HCT116 (cell line): ENCODE measurements at regions not wholly inside any gene's neighbourhood (a gene's known extent, or its start where the extent isn't known, plus 50 kb on each side); places are given as distances from the start of the nearest gene placed in this dataset.

Source experiments
- ATAC-seq: fragments of 200-7000 bp; cut with Tn5 transposase; 2 replicates; pipeline ENCODE4 v1.9.1; 2020; ENCODE audit warnings: mild to moderate bottlenecking, moderate library complexity
- BruUV-seq: library from RNA; stranded (reverse); fragments of 400-500 nt; replicated peaks from 2 replicates; lab custom pipeline; 2021; lab: Mats Ljungman, UMichigan
- CTCF ChIA-PET: fragments of 300-600 bp; sonication (Branson Sonifier 250); formaldehyde crosslinking; loops from one replicate; lab custom pipeline; 2021; ENCODE audit warnings: antibody characterized with exemption; lab: Charles Lee
- POLR2A ChIA-PET: fragments of 300-600, 350-600 bp; sonication (Branson Sonifier 250); formaldehyde crosslinking; loops from one replicate; lab custom pipeline; 2021; ENCODE audit warnings: antibody characterized with exemption; lab: Charles Lee
- RAD21 ChIA-PET, 2 experiments: fragments of 300-600 bp; sonication (Branson Sonifier 250); formaldehyde crosslinking; loops; one replicate each; lab custom pipeline; 2023; ENCODE audit warnings: low total read pairs in 2 of 2; ENCODE audit not compliant: uncharacterized antibody in 2 of 2, unreplicated experiment in 2 of 2, low non-redundant PET in 1 of 2; lab: Charles Lee
- DNase-seq: peaks from one replicate; pipeline ENCODE4 v3.0.0-alpha.2; 2010; ENCODE audit warnings: low read depth, low spot score
- H2AFZ ChIP-seq: fragments of 200-600 bp; shearing (Covaris generic), sonication (generic); 2 replicates; pipeline ENCODE4 v1.6.1; 2017; ENCODE audit warnings: low read depth, mixed run types, mixed read lengths, antibody characterized with exemption, low read length; ENCODE audit not compliant: poor library complexity, severe bottlenecking
- H3K27ac ChIP-seq: 2 replicates; pipeline ENCODE4 v1.5.1; 2012; ENCODE audit warnings: low read depth, low read length
- H3K27me3 ChIP-seq: fragments of 200-600 bp; sonication (generic); 2 replicates; pipeline ENCODE4 v1.6.1; 2016; ENCODE audit warnings: mixed run types, low read length, mixed read lengths; ENCODE audit not compliant: insufficient read depth
- H3K36me3 ChIP-seq, 2 experiments: fragments of 200-500 bp in 1 of 2; fragments of 200-600 bp in 1 of 2; sonication (Bioruptor generic) in 1 of 2; sonication (generic) in 1 of 2; 2 replicates each; pipeline versions ENCODE4 v1.5.1 to v1.6.1; 2014 to 2016; ENCODE audit warnings: low read length in 2 of 2, inconsistent platforms in 1 of 2, mixed read lengths in 1 of 2, mixed run types in 1 of 2; ENCODE audit not compliant: insufficient read depth in 2 of 2, control insufficient read depth in 1 of 2
- H3K4me1 ChIP-seq, 2 experiments: fragments of 200-600 bp in 1 of 2; sonication (generic) in 1 of 2; 2 replicates each; pipeline versions ENCODE4 v1.5.1 to v1.6.1; 2012 to 2017; ENCODE audit warnings: low read length in 2 of 2, inconsistent platforms in 1 of 2, mild to moderate bottlenecking in 1 of 2, mixed read lengths in 1 of 2, mixed run types in 1 of 2, moderate library complexity in 1 of 2; ENCODE audit not compliant: insufficient read depth in 2 of 2, control insufficient read depth in 1 of 2
- H3K4me2 ChIP-seq: fragments of 200-600 bp; sonication (generic); 2 replicates; pipeline ENCODE4 v1.6.1; 2017; ENCODE audit warnings: mixed run types, low read length, mixed read lengths
- H3K4me3 ChIP-seq, 2 experiments: fragments of 200-600 bp in 1 of 2; sonication (generic) in 1 of 2; replicated peaks in 1 of 2; 2 replicates each; pipeline ENCODE4 v1.5.1; 2011 to 2016; ENCODE audit warnings: low read length in 2 of 2, control low read depth in 1 of 2, low read depth in 1 of 2, mild to moderate bottlenecking in 1 of 2, mixed read lengths in 1 of 2, mixed run types in 1 of 2
- H3K79me2 ChIP-seq: fragments of 200-600 bp; sonication (generic); 2 replicates; pipeline ENCODE4 v1.6.1; 2017; ENCODE audit warnings: mild to moderate bottlenecking, mixed run types, low read length, moderate library complexity, mixed read lengths; ENCODE audit not compliant: insufficient read depth
- H3K9ac ChIP-seq: fragments of 200-600 bp; sonication (generic); 2 replicates; pipeline ENCODE4 v1.6.1; 2016; ENCODE audit warnings: low read length, mixed read lengths
- H3K9me2 ChIP-seq: fragments of 200-600 bp; sonication (generic), shearing (Covaris generic); 2 replicates; pipeline ENCODE4 v1.6.1; 2017; ENCODE audit warnings: mixed run types, mild to moderate bottlenecking, moderate library complexity; ENCODE audit not compliant: insufficient read depth
- H3K9me3 ChIP-seq, 2 experiments: fragments of 200-500 bp in 1 of 2; fragments of 200-600 bp in 1 of 2; sonication (Bioruptor generic) in 1 of 2; sonication (generic) in 1 of 2; 2 replicates each; pipeline ENCODE4 v1.6.1; 2014 to 2017; ENCODE audit warnings: low read length in 2 of 2, mixed read lengths in 2 of 2, inconsistent platforms in 1 of 2, low read depth in 1 of 2, mild to moderate bottlenecking in 1 of 2, mixed run types in 1 of 2, moderate library complexity in 1 of 2; ENCODE audit not compliant: control insufficient read depth in 1 of 2, insufficient read depth in 1 of 2
- H4K20me1 ChIP-seq: fragments of 200-600 bp; sonication (generic), shearing (Covaris generic); 2 replicates; pipeline ENCODE4 v1.6.1; 2017; ENCODE audit warnings: mixed run types, mild to moderate bottlenecking, moderate library complexity; ENCODE audit not compliant: insufficient read depth
- CBX3 ChIP-seq: IDR thresholded peaks from 2 replicates; pipeline ENCODE4 v1.6.1; 2012; ENCODE audit warnings: low read depth
- CEBPB ChIP-seq: IDR thresholded peaks from 2 replicates; pipeline ENCODE4 v1.6.1; 2012; ENCODE audit warnings: low read depth
- EGR1 ChIP-seq: IDR thresholded peaks from 2 replicates; pipeline ENCODE4 v1.6.1; 2012; ENCODE audit warnings: low read depth
- EZH2 ChIP-seq: fragments of 200-600 bp; sonication (generic); IDR thresholded peaks from 2 replicates; pipeline ENCODE4 v1.6.1; 2017; ENCODE audit warnings: antibody characterized with exemption, mixed run types
- FOSL1 ChIP-seq: IDR thresholded peaks from 2 replicates; pipeline ENCODE4 v1.6.1; 2012; ENCODE audit warnings: low read depth
- JUND ChIP-seq: IDR thresholded peaks from 2 replicates; pipeline ENCODE4 v1.6.1; 2012
- POLR2A ChIP-seq: IDR thresholded peaks from 2 replicates; pipeline ENCODE4 v1.7.0; 2011; ENCODE audit warnings: borderline replicate concordance; ENCODE audit not compliant: insufficient read depth, insufficient read length; ENCODE audit errors: extremely low read depth
- POLR2AphosphoS5 ChIP-seq: IDR thresholded peaks from 2 replicates; pipeline ENCODE4 v1.6.1; 2011; ENCODE audit warnings: mild to moderate bottlenecking, low read depth, low read length, moderate library complexity
- REST ChIP-seq: IDR thresholded peaks from 2 replicates; pipeline ENCODE4 v1.6.1; 2012; ENCODE audit warnings: low read depth
- SIN3A ChIP-seq: IDR thresholded peaks from 2 replicates; pipeline ENCODE4 v1.6.1; 2012; ENCODE audit warnings: low read depth
- SP1 ChIP-seq: IDR thresholded peaks from 2 replicates; pipeline ENCODE4 v1.6.1; 2012; ENCODE audit warnings: low read depth
- SRF ChIP-seq: IDR thresholded peaks from 2 replicates; pipeline ENCODE4 v1.6.1; 2012; ENCODE audit warnings: low read depth
- YY1 ChIP-seq: IDR thresholded peaks from 2 replicates; pipeline ENCODE4 v1.6.1; 2011; ENCODE audit warnings: low read length, low read depth, moderate library complexity, mild to moderate bottlenecking; ENCODE audit not compliant: insufficient replicate concordance; ENCODE audit errors: extremely low read depth
- ZBTB33 ChIP-seq: IDR thresholded peaks from 2 replicates; pipeline ENCODE4 v1.6.1; 2011; ENCODE audit warnings: mild to moderate bottlenecking, low read length, moderate library complexity; ENCODE audit not compliant: insufficient replicate concordance; ENCODE audit errors: extremely low read depth
- ZFX ChIP-seq: fragments of 450-650 bp; IDR thresholded peaks from 2 replicates; pipeline ENCODE4 v1.6.1; 2017
- intact Hi-C: fragments of 100-400 bp; cut with micrococcal nuclease; formaldehyde crosslinking; loops from 2 replicates; pipeline ENCODE4 v1.10.0; 2022
- TF ChIP-seq, protein P1 (sequence below): IDR thresholded peaks from 2 replicates; pipeline ENCODE4 v1.6.1; 2012
- TF ChIP-seq, protein P2 (sequence below): IDR thresholded peaks from 2 replicates; pipeline ENCODE4 v1.6.1; 2012

DNA sequence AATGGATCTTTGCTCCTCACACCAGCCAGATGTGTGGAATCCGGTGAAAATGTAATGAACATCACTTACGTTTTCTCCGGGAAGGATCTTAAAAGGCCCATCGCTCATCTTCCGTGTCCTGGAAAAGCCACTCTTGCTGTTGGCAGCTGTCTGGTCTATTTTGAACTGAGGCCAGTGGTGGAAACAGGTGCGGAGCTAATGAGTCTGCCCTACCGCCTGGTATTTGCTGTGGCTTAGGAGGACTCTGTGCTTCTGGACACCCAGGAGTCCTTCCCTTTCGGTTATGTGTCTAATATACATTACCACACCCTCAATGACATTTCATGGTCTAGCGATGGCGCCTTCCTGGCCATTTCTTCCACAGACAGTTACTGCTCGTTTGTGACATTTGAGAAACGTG lies 264.2 kb upstream of the PREP start:
- H2AFZ ChIP-seq, result no peak overlapping the region

More for the DNA sequence above, 264.2 kb upstream of the PREP start:
- no peaks in the 10 kb centered on the region for H3K36me3 ChIP-seq
- H3K9me2 ChIP-seq, result no peaks in the 10 kb centered on the region
- no peaks in the 10 kb centered on the region for H3K4me1 ChIP-seq
- DNase-seq, result no peak
- RAD21 ChIA-PET, result no interaction called here
- H3K4me2 ChIP-seq, result no peak overlapping the region
- no peak for TF ChIP-seq REST
- no peak for TF ChIP-seq EZH2
- TF ChIP-seq SRF, result no peak
- TF ChIP-seq ZFX, result no peak
- TF ChIP-seq, protein P1, sequence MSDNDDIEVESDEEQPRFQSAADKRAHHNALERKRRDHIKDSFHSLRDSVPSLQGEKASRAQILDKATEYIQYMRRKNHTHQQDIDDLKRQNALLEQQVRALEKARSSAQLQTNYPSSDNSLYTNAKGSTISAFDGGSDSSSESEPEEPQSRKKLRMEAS, result no peak
- TF ChIP-seq POLR2A, result no peak
- no peak for TF ChIP-seq SP1
- TF ChIP-seq, protein P2, sequence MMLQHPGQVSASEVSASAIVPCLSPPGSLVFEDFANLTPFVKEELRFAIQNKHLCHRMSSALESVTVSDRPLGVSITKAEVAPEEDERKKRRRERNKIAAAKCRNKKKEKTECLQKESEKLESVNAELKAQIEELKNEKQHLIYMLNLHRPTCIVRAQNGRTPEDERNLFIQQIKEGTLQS, result no peak
- TF ChIP-seq SIN3A, result no peak
- TF ChIP-seq POLR2AphosphoS5, result no peak
- TF ChIP-seq FOSL1, result no peak
- no peak for TF ChIP-seq YY1
- TF ChIP-seq CEBPB, result no peak
- TF ChIP-seq EGR1, result no peak
- TF ChIP-seq CBX3, result no peak
- no peak for TF ChIP-seq JUND
- TF ChIP-seq ZBTB33, result no peak
- TF ChIP-seq, all 23 proteins: peak for 0
- Histone ChIP-seq H3K27ac (no peak overlapping the region), H3K27me3 (no peaks in the 10 kb centered on the region), H3K79me2 (no peaks in the 10 kb centered on the region), H3K4me3 (no peak overlapping the region), H4K20me1 (no peaks in the 10 kb centered on the region), H3K9ac (no peak overlapping the region), H3K9me3 (no peaks in the 10 kb centered on the region)
- ChIA-PET POLR2A (no interaction called here), CTCF (no interaction called here)
- no peak for ATAC-seq
- intact Hi-C loops, result no loop called here
- no TSS peak for BruUV-seq
